Bronchial epithelial cell (primary cell): ENCODE measurements at regions not wholly inside any gene's neighbourhood (a gene's known extent, or its start where the extent isn't known, plus 50 kb on each side); places are given as distances from the start of the nearest gene placed in this dataset.

ENCODE experiments used
- DNase-seq: peaks from one replicate; pipeline ENCODE4 v3.0.0-alpha.2; 2010; ENCODE audit warnings: low read depth
- FAIRE-seq: peaks from 2 replicates; lab custom pipeline; 2011; peaks lifted over from hg19 to GRCh38; lab: Jason Lieb, UNC
- H3K27me3 ChIP-seq: 2 replicates; pipeline ENCODE4 v1.5.1; 2011; ENCODE audit warnings: low read length; ENCODE audit not compliant: control insufficient read depth, insufficient read depth
- H3K36me3 ChIP-seq: 2 replicates; pipeline ENCODE4 v1.5.1; 2011; ENCODE audit warnings: low read length; ENCODE audit not compliant: control insufficient read depth, insufficient read depth
- H3K4me3 ChIP-seq: 2 replicates; pipeline ENCODE4 v1.5.1; 2011; ENCODE audit warnings: mild to moderate bottlenecking, low read depth, low read length, control low read depth
- CTCF ChIP-seq: IDR thresholded peaks from 2 replicates; pipeline ENCODE4 v1.5.1; 2011; ENCODE audit warnings: mild to moderate bottlenecking, moderate library complexity, low read length, control low read depth, inconsistent platforms; ENCODE audit not compliant: insufficient read depth, severe bottlenecking

GRCh38 chr7:17669204-17669603, 271.1 kb downstream of the SNX13 start:
- Histone ChIP-seq H3K36me3 (no peaks in the 10 kb centered on the region), H3K27me3 (no peaks in the 10 kb centered on the region), H3K4me3 (no peak overlapping the region)
- FAIRE-seq (peak; percentile 60), DNase-seq (no peak)
- no peak for TF ChIP-seq CTCF

GRCh38 chr7:17671956-17672355, 268.3 kb downstream of the SNX13 start:
- no peak for TF ChIP-seq CTCF
- DNase-seq, result no peak
- Histone ChIP-seq H3K36me3 (no peaks in the 10 kb centered on the region), H3K27me3 (no peaks in the 10 kb centered on the region), H3K4me3 (no peak overlapping the region)
- FAIRE-seq, result no peak

- TF ChIP-seq CTCF, result no peak
- Histone ChIP-seq H3K4me3 (no peak overlapping the region), H3K27me3 (no peaks in the 10 kb centered on the region), H3K36me3 (no peaks in the 10 kb centered on the region)
- FAIRE-seq (no peak), DNase-seq (no peak)
These were observed 267.5 kb downstream of the SNX13 start for GRCh38 chr7:17672783-17673182.

- FAIRE-seq, result no peak
- peak; percentile 95 for DNase-seq
- Histone ChIP-seq H3K4me3 (no peak overlapping the region), H3K27me3 (no peaks in the 10 kb centered on the region), H3K36me3 (no peaks in the 10 kb centered on the region)
- no peak for TF ChIP-seq CTCF
These were observed 265.9 kb downstream of the SNX13 start for GRCh38 chr7:17674166-17674942.

GRCh38 chr7:17674943-17675608, 265.2 kb downstream of the SNX13 start:
- DNase-seq (no peak), FAIRE-seq (no peak)
- TF ChIP-seq CTCF, result no peak
- H3K27me3 ChIP-seq, result no peaks in the 10 kb centered on the region
- H3K4me3 ChIP-seq, result no peak overlapping the region
- no peaks in the 10 kb centered on the region for H3K36me3 ChIP-seq
